Gastrocnemius medialis (tissue), 4 donors: ENCODE measurements at regions not wholly inside any gene's neighbourhood (a gene's known extent, or its start where the extent isn't known, plus 50 kb on each side); places are given as distances from the start of the nearest gene placed in this dataset.

Source experiments
- POLR2A ChIP-seq, 2 donors: fragments of 450-650 bp; IDR thresholded peaks; one replicate each; pipeline ENCODE4 v1.6.1; 2017; ENCODE audit warnings: antibody characterized with exemption in 2 of 2, mild to moderate bottlenecking in 2 of 2, moderate library complexity in 2 of 2
- TF ChIP-seq, protein P1 (sequence below), 5 experiments: fragments of 450-650 bp in 3 of 5; fragments of 200-600 bp in 2 of 5; sonication (generic) in 2 of 5; IDR thresholded peaks in 4 of 5; conservative IDR thresholded peaks in 1 of 5; 1 replicate in 4 of 5; 2 replicates in 1 of 5; pipeline ENCODE4 v1.5.1; 2016 to 2019; ENCODE audit warnings: antibody characterized with exemption in 5 of 5, mild to moderate bottlenecking in 3 of 5, moderate library complexity in 3 of 5

GRCh38 chr2:5444854-5445253, 247.3 kb upstream of the SOX11 start:
- TF ChIP-seq, protein P1, sequence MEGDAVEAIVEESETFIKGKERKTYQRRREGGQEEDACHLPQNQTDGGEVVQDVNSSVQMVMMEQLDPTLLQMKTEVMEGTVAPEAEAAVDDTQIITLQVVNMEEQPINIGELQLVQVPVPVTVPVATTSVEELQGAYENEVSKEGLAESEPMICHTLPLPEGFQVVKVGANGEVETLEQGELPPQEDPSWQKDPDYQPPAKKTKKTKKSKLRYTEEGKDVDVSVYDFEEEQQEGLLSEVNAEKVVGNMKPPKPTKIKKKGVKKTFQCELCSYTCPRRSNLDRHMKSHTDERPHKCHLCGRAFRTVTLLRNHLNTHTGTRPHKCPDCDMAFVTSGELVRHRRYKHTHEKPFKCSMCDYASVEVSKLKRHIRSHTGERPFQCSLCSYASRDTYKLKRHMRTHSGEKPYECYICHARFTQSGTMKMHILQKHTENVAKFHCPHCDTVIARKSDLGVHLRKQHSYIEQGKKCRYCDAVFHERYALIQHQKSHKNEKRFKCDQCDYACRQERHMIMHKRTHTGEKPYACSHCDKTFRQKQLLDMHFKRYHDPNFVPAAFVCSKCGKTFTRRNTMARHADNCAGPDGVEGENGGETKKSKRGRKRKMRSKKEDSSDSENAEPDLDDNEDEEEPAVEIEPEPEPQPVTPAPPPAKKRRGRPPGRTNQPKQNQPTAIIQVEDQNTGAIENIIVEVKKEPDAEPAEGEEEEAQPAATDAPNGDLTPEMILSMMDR (IDR thresholded peaks at IDR 0.05 in 4 of 5, conservative IDR thresholded peaks at IDR 0.05 in 1 of 5): no peak
- TF ChIP-seq POLR2A (IDR thresholded peaks at IDR 0.05): no peak
